22Rv1 (cell line): ENCODE measurements at regions not wholly inside any gene's neighbourhood (a gene's known extent, or its start where the extent isn't known, plus 50 kb on each side); places are given as distances from the start of the nearest gene placed in this dataset.

Experiments
- CTCF ChIP-seq: fragments of 450-650 bp; IDR thresholded peaks from 2 replicates; pipeline ENCODE4 v1.5.1; 2017; ENCODE audit warnings: mild to moderate bottlenecking
- ZFX ChIP-seq: fragments of 450-650 bp; IDR thresholded peaks from 2 replicates; pipeline ENCODE4 v1.6.1; 2017; ENCODE audit warnings: antibody characterized with exemption, borderline replicate concordance

- TF ChIP-seq CTCF (no peak), ZFX (no peak)
Observed at GRCh38 chr13:81602241-81602640, 1261.3 kb upstream of the SPRY2 start.
